Adipocyte (in vitro differentiated cells): ENCODE measurements at regions not wholly inside any gene's neighbourhood (a gene's known extent, or its start where the extent isn't known, plus 50 kb on each side); places are given as distances from the start of the nearest gene placed in this dataset.
A peak's percentile ranks its signal among the peaks of the same experiment; 100 is the strongest.
"Not testable (repeated sequence)": the region's sequence is repeated elsewhere in the genome, so short reads cannot be mapped to it uniquely, and the experiment has no call there.

Source experiments
- DNase-seq: peaks from one replicate; pipeline ENCODE4 v3.0.0-alpha.2; 2015; ENCODE audit warnings: low read depth
- H3K27me3 ChIP-seq: replicated peaks from 2 replicates; pipeline ENCODE4 v1.7.0; 2013; ENCODE audit warnings: mild to moderate bottlenecking, low read length, moderate library complexity; ENCODE audit not compliant: control insufficient read depth, insufficient read depth
- H3K36me3 ChIP-seq: 2 replicates; pipeline ENCODE4 v1.7.0; 2013; ENCODE audit warnings: low read length, mild to moderate bottlenecking, moderate library complexity; ENCODE audit not compliant: control insufficient read depth, insufficient read depth, severe bottlenecking
- H3K4me1 ChIP-seq: 2 replicates; pipeline ENCODE4 v1.7.0; 2013; ENCODE audit warnings: mild to moderate bottlenecking, low read length, moderate library complexity; ENCODE audit not compliant: control insufficient read depth, insufficient read depth
- H3K4me3 ChIP-seq: 2 replicates; pipeline ENCODE4 v1.7.0; 2013; ENCODE audit warnings: mild to moderate bottlenecking, low read length, moderate library complexity
- H3K9ac ChIP-seq: 2 replicates; pipeline ENCODE4 v1.7.0; 2013; ENCODE audit warnings: mild to moderate bottlenecking, low read length, moderate library complexity
- H3K9me3 ChIP-seq: 2 replicates; pipeline ENCODE4 v1.7.0; 2013; ENCODE audit warnings: mild to moderate bottlenecking, low read length, moderate library complexity; ENCODE audit not compliant: control insufficient read depth

DNA sequence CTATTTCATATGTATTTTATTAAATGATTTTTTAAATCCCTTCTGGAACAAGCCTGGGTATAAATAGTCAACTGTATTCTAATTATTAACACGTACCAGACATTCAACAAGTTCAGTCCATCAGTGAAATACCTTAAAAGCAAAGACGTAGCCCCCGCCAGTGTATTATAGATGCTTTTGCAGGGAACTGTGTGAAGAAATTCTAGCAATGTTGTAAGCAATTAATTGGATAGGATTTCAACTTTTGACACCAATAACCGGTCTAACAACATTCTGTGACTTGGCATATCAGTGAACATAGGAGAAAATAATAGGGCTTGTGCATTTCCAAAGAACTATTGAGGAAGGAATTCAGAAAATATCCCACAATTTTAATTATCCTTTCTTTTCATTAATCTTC lies 67.2 kb upstream of the TGFBR2 start:
- Histone ChIP-seq H3K9ac (no peak overlapping the region), H3K27me3 (no peaks in the 10 kb centered on the region)

DNA sequence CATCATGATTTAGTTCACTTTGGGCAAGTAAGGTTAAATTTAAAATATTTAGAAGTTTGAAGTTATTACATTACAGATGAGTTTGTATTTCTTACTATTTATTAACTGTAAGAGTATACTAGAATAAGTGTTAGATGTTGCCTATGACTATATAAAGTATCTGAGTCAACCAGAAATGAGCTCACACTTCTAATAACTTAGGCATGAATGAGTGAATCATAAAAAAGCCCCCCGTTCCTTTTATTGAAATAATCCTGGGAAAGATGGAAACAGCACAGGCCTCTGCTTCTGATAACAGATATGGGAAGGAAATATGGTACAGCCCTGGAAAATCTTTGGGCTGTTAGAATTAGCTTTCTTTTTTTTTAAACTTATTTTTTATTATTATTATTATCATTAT lies 66.6 kb upstream of the TGFBR2 start:
- no peak for DNase-seq
- no peaks in the 10 kb centered on the region for H3K9me3 ChIP-seq
- no peak overlapping the region for H3K9ac ChIP-seq
- no peaks in the 10 kb centered on the region for H3K27me3 ChIP-seq
- H3K4me1 ChIP-seq, result peaks cover 36% of the 10 kb centered on the region
- H3K36me3 ChIP-seq, result no peaks in the 10 kb centered on the region
- no peak overlapping the region for H3K4me3 ChIP-seq

More for the DNA sequence above, 67.2 kb upstream of the TGFBR2 start:
- Histone ChIP-seq H3K4me1 (peaks cover 31% of the 10 kb centered on the region), H3K4me3 (peak overlapping the region; percentile 22), H3K36me3 (no peaks in the 10 kb centered on the region), H3K9me3 (no peaks in the 10 kb centered on the region)
- no peak for DNase-seq

DNA sequence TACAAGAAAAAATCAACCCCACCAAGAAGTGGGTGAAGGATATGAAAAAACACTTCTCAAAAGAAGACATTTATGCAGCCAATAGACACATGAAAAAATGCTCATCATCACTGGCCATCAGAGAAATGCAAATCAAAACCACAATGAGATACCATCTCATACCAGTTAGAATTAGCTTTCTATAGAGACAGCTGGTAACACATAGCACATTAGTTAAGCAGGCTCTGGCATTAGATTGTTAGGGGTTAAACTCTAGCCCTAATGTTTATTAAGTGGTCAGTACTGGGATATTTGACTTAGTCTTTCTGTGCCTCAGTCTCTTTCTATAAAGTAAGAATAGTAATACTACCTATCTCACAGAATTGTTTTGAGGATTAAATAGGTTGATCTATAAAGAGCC lies 65.2 kb upstream of the TGFBR2 start:
- H3K9ac ChIP-seq, H3K27me3 ChIP-seq, H3K36me3 ChIP-seq, H3K4me3 ChIP-seq, DNase-seq, H3K9me3 ChIP-seq: not testable (repeated sequence)
- H3K4me1 ChIP-seq, result peaks cover 31% of the 10 kb centered on the region

DNA sequence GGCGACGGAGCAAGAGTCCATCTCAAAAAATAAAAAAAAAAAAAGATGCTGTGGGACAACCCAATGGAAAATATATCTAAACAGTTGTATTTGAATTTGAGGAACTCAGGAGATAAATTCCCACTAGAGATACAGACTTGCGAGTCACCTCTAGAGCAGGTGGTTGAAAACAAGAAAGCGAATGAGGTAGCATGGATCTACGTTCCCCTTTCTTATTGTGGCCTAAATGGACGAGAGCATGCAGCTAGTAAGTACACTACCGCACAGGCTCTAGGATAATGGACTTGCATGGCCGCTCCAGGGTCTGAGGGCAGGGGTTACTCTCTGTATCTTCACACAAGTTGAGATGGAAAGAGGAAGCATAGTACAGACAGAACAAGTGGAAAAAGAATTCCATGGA lies 63.5 kb upstream of the TGFBR2 start:
- DNase-seq, result no peak
- Histone ChIP-seq H3K36me3 (no peaks in the 10 kb centered on the region), H3K9ac (no peak overlapping the region)

DNA sequence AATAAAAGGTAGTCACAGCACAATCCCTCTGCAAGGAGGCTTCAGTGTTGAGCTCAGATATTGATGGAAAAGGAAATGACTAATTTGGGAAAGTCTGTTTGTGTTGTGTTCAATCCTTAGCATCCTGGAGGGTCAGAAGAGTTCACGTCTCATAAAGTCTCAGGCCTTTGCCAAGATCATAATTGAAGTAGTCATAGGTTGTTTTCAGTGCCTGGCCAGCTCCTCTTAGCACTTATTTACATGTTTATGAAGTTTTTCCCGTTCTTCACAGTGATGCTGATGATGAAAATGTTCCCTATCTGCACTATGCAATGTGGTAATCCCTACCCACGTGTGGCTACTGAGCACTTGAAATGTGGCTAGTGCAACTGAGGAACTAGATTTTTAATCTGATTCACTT lies 61.6 kb upstream of the TGFBR2 start:
- no peak overlapping the region for H3K4me3 ChIP-seq
- peaks cover 13% of the 10 kb centered on the region for H3K4me1 ChIP-seq
- H3K27me3 ChIP-seq, result no peaks in the 10 kb centered on the region
- DNase-seq, result peak; percentile 44
- no peaks in the 10 kb centered on the region for H3K36me3 ChIP-seq
- H3K9ac ChIP-seq, result no peak overlapping the region
- H3K9me3 ChIP-seq, result no peaks in the 10 kb centered on the region

More for the DNA sequence above, 63.5 kb upstream of the TGFBR2 start:
- Histone ChIP-seq H3K4me1 (peaks cover 31% of the 10 kb centered on the region), H3K4me3 (no peak overlapping the region), H3K27me3 (no peaks in the 10 kb centered on the region), H3K9me3 (no peaks in the 10 kb centered on the region)

DNA sequence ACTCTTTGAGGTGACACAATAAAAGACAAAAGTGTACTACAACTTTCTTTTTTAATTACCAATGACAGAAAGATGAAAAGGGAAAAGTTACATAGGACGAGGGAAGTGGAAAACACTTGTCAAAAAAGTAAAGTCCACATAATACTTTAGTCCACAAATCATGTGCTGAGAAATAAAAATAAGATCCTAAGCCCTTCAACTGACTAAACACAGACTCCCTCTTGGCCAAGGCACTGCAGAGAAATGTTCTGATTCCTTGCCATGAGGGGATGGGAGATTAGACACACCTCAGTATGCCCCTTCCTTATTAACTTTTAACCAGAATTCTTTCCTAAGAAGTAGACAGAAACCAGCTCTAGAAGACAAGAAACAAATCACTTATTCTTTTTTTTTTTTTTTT lies 59.5 kb upstream of the TGFBR2 start:
- H3K9ac ChIP-seq, result no peak overlapping the region
- no peak for DNase-seq
- peaks cover 17% of the 10 kb centered on the region for H3K4me1 ChIP-seq
- H3K4me3 ChIP-seq, result no peak overlapping the region
- H3K27me3 ChIP-seq, result no peaks in the 10 kb centered on the region
- no peaks in the 10 kb centered on the region for H3K36me3 ChIP-seq
- no peaks in the 10 kb centered on the region for H3K9me3 ChIP-seq

DNA sequence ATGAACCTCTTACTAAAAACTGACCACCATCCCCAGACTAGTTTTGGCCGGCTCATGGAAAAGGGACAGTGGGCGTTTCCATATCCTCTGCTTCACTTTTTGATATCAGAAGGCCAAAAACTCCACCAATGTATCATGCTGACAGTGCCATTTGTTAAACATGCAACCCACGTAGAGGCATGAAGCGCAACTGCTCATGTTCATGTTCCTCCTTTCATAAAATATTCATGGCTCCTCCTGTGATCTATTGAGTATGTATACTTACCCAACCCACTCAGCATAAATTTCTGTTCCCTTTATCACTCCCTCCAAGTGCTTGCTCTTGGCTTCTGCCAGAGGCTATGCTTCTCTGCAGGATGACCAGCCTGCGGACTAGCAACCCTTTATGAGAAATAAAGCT lies 58.7 kb upstream of the TGFBR2 start:
- H3K9me3 ChIP-seq, result no peaks in the 10 kb centered on the region
- no peaks in the 10 kb centered on the region for H3K27me3 ChIP-seq
- no peaks in the 10 kb centered on the region for H3K36me3 ChIP-seq
- no peak for DNase-seq
- no peak overlapping the region for H3K9ac ChIP-seq
- H3K4me3 ChIP-seq, result no peak overlapping the region
- peaks cover 17% of the 10 kb centered on the region for H3K4me1 ChIP-seq

DNA sequence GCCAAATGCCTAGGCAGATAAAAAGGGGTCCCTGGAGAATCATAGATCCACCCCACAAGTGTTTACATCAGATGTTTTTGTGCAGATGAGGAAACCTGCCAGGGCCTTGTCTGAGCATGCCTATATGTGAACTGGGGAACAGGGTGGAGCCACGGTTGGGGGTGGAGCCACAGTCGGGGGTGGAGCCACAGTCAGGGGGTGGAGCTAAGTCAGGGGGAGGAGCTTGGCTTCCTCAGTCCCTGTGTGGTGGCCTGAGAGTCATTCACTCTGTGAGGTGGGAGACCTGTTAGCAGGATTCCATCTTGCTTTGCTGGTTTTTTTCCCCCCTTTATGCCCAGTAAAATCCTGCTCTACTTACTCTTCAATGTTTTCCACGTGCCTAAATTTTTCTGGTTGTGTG lies 57.8 kb upstream of the TGFBR2 start:
- no peak for DNase-seq

DNA sequence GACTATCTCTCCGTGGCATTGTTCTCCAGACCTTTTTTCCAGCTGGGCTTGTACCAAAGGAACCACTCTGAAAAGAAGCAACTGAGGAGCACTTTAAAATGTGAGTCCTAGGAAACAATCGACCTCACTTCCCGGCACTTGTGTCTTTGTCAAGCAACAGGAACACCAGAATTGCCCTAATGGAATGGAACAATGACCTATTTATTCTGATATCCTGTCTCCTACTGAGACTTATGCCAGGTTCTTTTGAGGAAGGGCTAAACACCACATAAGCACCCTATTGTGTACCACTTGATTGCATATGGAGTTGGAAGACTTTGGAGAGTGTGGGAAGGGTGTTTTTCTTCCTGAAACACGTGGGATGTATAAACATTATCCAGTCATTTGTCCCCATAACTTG lies 56.8 kb upstream of the TGFBR2 start:
- DNase-seq, result no peak

More for the DNA sequence above, 57.8 kb upstream of the TGFBR2 start:
- H3K9ac ChIP-seq, result no peak overlapping the region
- no peaks in the 10 kb centered on the region for H3K9me3 ChIP-seq
- H3K36me3 ChIP-seq, result no peaks in the 10 kb centered on the region
- H3K4me3 ChIP-seq, result no peak overlapping the region
- no peaks in the 10 kb centered on the region for H3K27me3 ChIP-seq
- H3K4me1 ChIP-seq, result peaks cover 17% of the 10 kb centered on the region

DNA sequence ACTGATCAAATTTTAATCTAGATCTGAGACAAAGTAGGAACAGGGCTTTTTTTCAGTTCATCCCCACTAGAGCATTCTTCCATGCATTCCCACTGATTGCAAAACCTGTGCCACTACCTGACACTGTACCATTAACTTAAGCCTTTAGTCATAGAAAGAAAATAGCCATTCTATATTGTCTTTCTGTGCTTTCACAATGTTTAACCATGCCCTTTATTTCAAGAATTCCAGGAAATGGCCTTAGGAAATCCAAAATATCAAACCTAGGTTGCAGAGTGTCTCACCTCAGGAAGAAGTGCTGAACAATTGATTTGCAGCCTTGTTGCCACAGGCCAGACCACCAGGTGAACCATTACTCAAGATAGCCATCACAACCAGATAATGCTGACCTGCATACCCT lies 56.2 kb upstream of the TGFBR2 start:
- no peak overlapping the region for H3K9ac ChIP-seq
- no peaks in the 10 kb centered on the region for H3K36me3 ChIP-seq
- peak; percentile 15 for DNase-seq
- H3K4me1 ChIP-seq, result peaks cover 11% of the 10 kb centered on the region
- no peaks in the 10 kb centered on the region for H3K9me3 ChIP-seq
- H3K4me3 ChIP-seq, result no peak overlapping the region
- H3K27me3 ChIP-seq, result no peaks in the 10 kb centered on the region

More for the DNA sequence above, 56.8 kb upstream of the TGFBR2 start:
- no peaks in the 10 kb centered on the region for H3K36me3 ChIP-seq
- H3K9me3 ChIP-seq, result no peaks in the 10 kb centered on the region
- H3K4me1 ChIP-seq, result peaks cover 17% of the 10 kb centered on the region
- no peak overlapping the region for H3K4me3 ChIP-seq
- H3K27me3 ChIP-seq, result no peaks in the 10 kb centered on the region
- H3K9ac ChIP-seq, result no peak overlapping the region

DNA sequence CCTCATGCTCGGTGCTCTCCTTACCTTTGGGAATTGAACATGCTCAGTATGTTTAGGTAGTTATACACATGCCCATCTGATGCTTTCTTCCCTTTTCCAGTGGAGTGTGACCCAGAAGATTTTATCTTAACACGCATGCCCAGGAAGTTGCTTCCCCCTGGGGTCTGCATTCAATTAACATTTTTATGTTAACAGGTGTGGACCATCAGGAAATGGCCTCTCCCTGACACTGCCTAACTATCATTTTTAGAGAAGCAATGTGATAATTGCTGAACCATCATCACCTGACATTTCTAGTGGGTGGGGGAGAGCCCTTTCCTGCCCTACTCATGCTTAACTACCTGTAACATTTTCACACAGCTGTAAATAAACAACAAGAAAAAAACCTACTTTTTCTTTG lies 55.1 kb upstream of the TGFBR2 start:
- Histone ChIP-seq H3K27me3 (no peaks in the 10 kb centered on the region), H3K4me3 (no peak overlapping the region), H3K9me3 (no peaks in the 10 kb centered on the region), H3K9ac (no peak overlapping the region), H3K4me1 (peaks cover 10% of the 10 kb centered on the region), H3K36me3 (no peaks in the 10 kb centered on the region)
- DNase-seq, result no peak

DNA sequence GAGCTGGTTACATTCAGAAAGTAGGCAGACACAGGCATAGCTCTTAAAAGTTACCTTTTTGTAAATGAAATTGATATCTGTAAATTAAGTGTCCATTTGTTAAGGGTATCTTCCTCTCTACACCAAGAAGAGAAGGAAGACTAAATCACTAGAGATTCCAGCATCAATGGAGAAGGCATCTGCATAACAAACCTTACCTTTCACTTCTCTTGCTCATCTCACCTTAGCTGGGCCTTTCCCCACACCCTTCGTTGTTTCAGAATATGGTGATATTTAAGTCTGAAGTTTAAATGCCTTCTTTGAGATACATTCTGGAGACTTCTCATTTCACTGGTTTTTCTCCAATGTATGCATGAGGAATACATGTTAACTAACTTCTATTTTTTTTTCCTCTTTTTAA lies 54.5 kb upstream of the TGFBR2 start:
- H3K4me3 ChIP-seq, result no peak overlapping the region
- DNase-seq, result no peak

More for the DNA sequence above, 54.5 kb upstream of the TGFBR2 start:
- Histone ChIP-seq H3K36me3 (no peaks in the 10 kb centered on the region), H3K9me3 (no peaks in the 10 kb centered on the region), H3K9ac (no peak overlapping the region), H3K4me1 (peaks cover 10% of the 10 kb centered on the region), H3K27me3 (no peaks in the 10 kb centered on the region)
